K562 (cell line): ENCODE measurements at regions not wholly inside any gene's neighbourhood (a gene's known extent, or its start where the extent isn't known, plus 50 kb on each side); places are given as distances from the start of the nearest gene placed in this dataset.

Source experiments
- ATAC-seq: fragments of 200-7000 bp; cut with Tn5 transposase; 3 replicates; pipeline ENCODE4 v1.9.1; 2020; ENCODE audit warnings: moderate library complexity
- BruUV-seq: library from RNA; stranded (reverse); fragments of 400-500 nt; replicated peaks from 2 replicates; lab custom pipeline; 2021; lab: Mats Ljungman, UMichigan
- CTCF ChIA-PET: fragments of 300-600 bp; formaldehyde crosslinking; extraction: SDS; loops from one replicate; lab custom pipeline; 2021; ENCODE audit warnings: low intra/inter-chr PET ratio; lab: Yijun Ruan, JAX
- POLR2A ChIA-PET: fragments of 300-600, 350-650 bp; sonication (Branson Sonifier 250); formaldehyde crosslinking; extraction: SDS; loops from one replicate; lab custom pipeline; 2021; ENCODE audit warnings: antibody characterized with exemption, inconsistent platforms; lab: Yijun Ruan, JAX
- DNase-seq, 4 experiments: peaks; one replicate each; pipeline versions ENCODE4 v3.0.0 to v3.0.0-alpha.2; 2011 to 2018; ENCODE audit warnings: low spot score in 3 of 4, mixed read lengths in 3 of 4; ENCODE audit errors: extremely low read depth in 1 of 4
- FAIRE-seq: peaks from 2 replicates; lab custom pipeline; 2011; peaks lifted over from hg19 to GRCh38; lab: Jason Lieb, UNC
- H2AFZ ChIP-seq: 2 replicates; pipeline ENCODE4 v1.6.0; 2011; ENCODE audit warnings: low read depth, low read length, control low read depth, inconsistent platforms
- H3K27ac ChIP-seq: fragments of 200-600 bp; 3 replicates; pipeline ENCODE4 v1.8.0; 2011; ENCODE audit warnings: low read depth, mild to moderate bottlenecking, control low read depth, inconsistent platforms, low read length, moderate library complexity, mixed read lengths; ENCODE audit errors: extremely low read depth
- H3K27me3 ChIP-seq, 2 experiments: fragments of 300-600 bp in 1 of 2; 2 replicates in 1 of 2; 3 replicates in 1 of 2; pipeline versions ENCODE4 v1.6.0 to v1.8.0; 2011; ENCODE audit warnings: inconsistent platforms in 2 of 2, low read length in 2 of 2, mild to moderate bottlenecking in 1 of 2, mixed read lengths in 1 of 2, moderate library complexity in 1 of 2; ENCODE audit not compliant: control insufficient read depth in 2 of 2, insufficient read depth in 2 of 2
- H3K36me3 ChIP-seq: fragments of 300-600 bp; 3 replicates; pipeline ENCODE4 v1.8.0; 2011; ENCODE audit warnings: mild to moderate bottlenecking, low read length, inconsistent platforms; ENCODE audit not compliant: control insufficient read depth, insufficient read depth
- H3K4me1 ChIP-seq, 2 experiments: fragments of 200-600 bp in 1 of 2; replicated peaks in 1 of 2; 2 replicates in 1 of 2; 3 replicates in 1 of 2; pipeline versions ENCODE4 v1.5.1 to v1.8.0; 2011; ENCODE audit warnings: inconsistent platforms in 2 of 2, low read length in 2 of 2, mild to moderate bottlenecking in 1 of 2, mixed read lengths in 1 of 2, moderate library complexity in 1 of 2; ENCODE audit not compliant: control insufficient read depth in 2 of 2, insufficient read depth in 2 of 2
- H3K4me2 ChIP-seq: 2 replicates; pipeline ENCODE4 v1.6.1; 2011; ENCODE audit warnings: low read length, control low read depth, inconsistent platforms, mixed read lengths; ENCODE audit not compliant: insufficient read depth
- H3K4me3 ChIP-seq: fragments of 200-600 bp; sonication (generic), shearing (Covaris generic); 2 replicates; pipeline ENCODE4 v1.5.1; 2016; ENCODE audit warnings: control low read depth, inconsistent platforms
- H3K79me2 ChIP-seq: fragments of 200-600 bp; 3 replicates; pipeline ENCODE4 v1.8.0; 2011; ENCODE audit warnings: low read length, inconsistent platforms; ENCODE audit not compliant: control insufficient read depth, insufficient read depth
- H3K9ac ChIP-seq, 2 experiments: 2 replicates each; pipeline versions ENCODE4 v1.6.0 to v1.6.1; 2011; ENCODE audit warnings: low read depth in 2 of 2, low read length in 2 of 2, control low read depth in 1 of 2, inconsistent platforms in 1 of 2, mild to moderate bottlenecking in 1 of 2, mixed read lengths in 1 of 2; ENCODE audit not compliant: insufficient read depth in 1 of 2
- H3K9me1 ChIP-seq: one replicate; pipeline ENCODE4 v1.6.0; 2011; ENCODE audit warnings: inconsistent platforms, mild to moderate bottlenecking, low read length, moderate library complexity; ENCODE audit not compliant: control insufficient read depth, insufficient read depth
- H3K9me3 ChIP-seq: replicated peaks from 2 replicates; pipeline ENCODE4 v1.5.1; 2011; ENCODE audit warnings: low read depth, low read length, inconsistent platforms; ENCODE audit not compliant: control insufficient read depth, insufficient read depth
- H4K20me1 ChIP-seq: replicated peaks from 2 replicates; pipeline ENCODE4 v1.6.1; 2011; ENCODE audit warnings: low read length, inconsistent platforms, mixed read lengths; ENCODE audit not compliant: control insufficient read depth, insufficient read depth
- CBFA2T3 ChIP-seq: fragments of 450-650 bp; IDR thresholded peaks from 2 replicates; pipeline ENCODE4 v1.6.1; 2017
- CBFB ChIP-seq: sonication (generic); formaldehyde crosslinking; IDR thresholded peaks from 2 replicates; pipeline ENCODE4 v1.4.0; 2020; ENCODE audit warnings: mild to moderate bottlenecking, missing genetic modification reagents
- CREBBP ChIP-seq: IDR thresholded peaks from one replicate; pipeline ENCODE4 v1.6.1; 2012; ENCODE audit warnings: low read depth, mild to moderate bottlenecking, control low read depth, inconsistent platforms, low read length
- KHSRP ChIP-seq: fragments of 450-650 bp; IDR thresholded peaks from 2 replicates; pipeline ENCODE4 v1.6.1; 2017
- RAD21 ChIP-seq, 2 experiments: fragments of 250-450 bp in 1 of 2; fragments of 450-650 bp in 1 of 2; sonication (Bioruptor Pico) in 1 of 2; formaldehyde crosslinking in 1 of 2; IDR thresholded peaks in 1 of 2; conservative IDR thresholded peaks in 1 of 2; 2 replicates each; pipeline versions ENCODE4 v1.4.0 to v1.8.0; 2020 to 2022; ENCODE audit warnings: mild to moderate bottlenecking in 2 of 2, moderate library complexity in 1 of 2
- ZNF232 ChIP-seq: sonication (generic); formaldehyde crosslinking; IDR thresholded peaks from 2 replicates; pipeline ENCODE4 v1.8.0; 2022; ENCODE audit warnings: mild to moderate bottlenecking, missing genetic modification reagents
- WGBS: fragments of 100-300 bp; shearing (Covaris generic); methylation state at CpG from one replicate; pipeline ENCODE4 v1.1.6; 2016; ENCODE audit warnings: low coverage, mixed read lengths; ENCODE audit not compliant: insufficient coverage; ENCODE audit errors: missing lambda C conversion rate; 5-methylcytosine and 5-hydroxymethylcytosine counted together
- in situ Hi-C: fragments of 300-500 bp; cut with MboI; formaldehyde crosslinking; loops from 4 replicates; pipeline ENCODE4 v1.15.0; 2018; ENCODE audit warnings: inconsistent platforms, mixed read lengths
- intact Hi-C: fragments of 100-400 bp; cut with micrococcal nuclease; formaldehyde crosslinking; loops from 2 replicates; pipeline ENCODE4 v1.14.2; 2022
- TF ChIP-seq, protein P1 (sequence below): sonication (generic); formaldehyde crosslinking; IDR thresholded peaks from 2 replicates; pipeline ENCODE4 v1.8.0; 2023; ENCODE audit warnings: missing genetic modification reagents, mild to moderate bottlenecking, borderline replicate concordance
- TF ChIP-seq, protein P2 (sequence below): fragments of 200-800 bp; sonication (Bioruptor generic); IDR thresholded peaks from 2 replicates; pipeline ENCODE4 v1.6.1; 2016; ENCODE audit warnings: missing genetic modification characterization, missing compliant biosample characterization

DNA sequence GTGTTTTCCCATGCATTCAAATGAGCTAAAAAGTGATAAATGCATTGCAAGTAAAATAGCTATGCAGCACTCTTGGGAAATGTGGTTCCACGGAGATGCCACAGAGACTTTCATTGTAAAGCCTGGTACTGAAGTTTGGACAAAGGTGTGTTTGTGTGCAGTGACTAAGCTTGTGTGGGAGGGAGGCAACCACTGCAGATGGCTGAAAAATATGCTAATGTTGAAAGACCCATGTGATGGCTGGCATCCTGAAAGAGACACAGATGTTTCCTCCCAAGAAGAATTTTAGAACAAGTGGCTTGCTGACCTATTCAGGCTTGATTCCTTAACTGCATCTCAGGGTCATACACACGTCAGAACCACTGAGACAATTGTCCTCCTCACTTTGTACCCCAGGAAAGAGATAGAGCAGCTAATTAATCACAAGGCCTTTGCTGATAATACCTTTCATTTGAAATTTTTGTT is 73.8 kb downstream of the FAM76B start (continued):
- TF ChIP-seq, protein P1, sequence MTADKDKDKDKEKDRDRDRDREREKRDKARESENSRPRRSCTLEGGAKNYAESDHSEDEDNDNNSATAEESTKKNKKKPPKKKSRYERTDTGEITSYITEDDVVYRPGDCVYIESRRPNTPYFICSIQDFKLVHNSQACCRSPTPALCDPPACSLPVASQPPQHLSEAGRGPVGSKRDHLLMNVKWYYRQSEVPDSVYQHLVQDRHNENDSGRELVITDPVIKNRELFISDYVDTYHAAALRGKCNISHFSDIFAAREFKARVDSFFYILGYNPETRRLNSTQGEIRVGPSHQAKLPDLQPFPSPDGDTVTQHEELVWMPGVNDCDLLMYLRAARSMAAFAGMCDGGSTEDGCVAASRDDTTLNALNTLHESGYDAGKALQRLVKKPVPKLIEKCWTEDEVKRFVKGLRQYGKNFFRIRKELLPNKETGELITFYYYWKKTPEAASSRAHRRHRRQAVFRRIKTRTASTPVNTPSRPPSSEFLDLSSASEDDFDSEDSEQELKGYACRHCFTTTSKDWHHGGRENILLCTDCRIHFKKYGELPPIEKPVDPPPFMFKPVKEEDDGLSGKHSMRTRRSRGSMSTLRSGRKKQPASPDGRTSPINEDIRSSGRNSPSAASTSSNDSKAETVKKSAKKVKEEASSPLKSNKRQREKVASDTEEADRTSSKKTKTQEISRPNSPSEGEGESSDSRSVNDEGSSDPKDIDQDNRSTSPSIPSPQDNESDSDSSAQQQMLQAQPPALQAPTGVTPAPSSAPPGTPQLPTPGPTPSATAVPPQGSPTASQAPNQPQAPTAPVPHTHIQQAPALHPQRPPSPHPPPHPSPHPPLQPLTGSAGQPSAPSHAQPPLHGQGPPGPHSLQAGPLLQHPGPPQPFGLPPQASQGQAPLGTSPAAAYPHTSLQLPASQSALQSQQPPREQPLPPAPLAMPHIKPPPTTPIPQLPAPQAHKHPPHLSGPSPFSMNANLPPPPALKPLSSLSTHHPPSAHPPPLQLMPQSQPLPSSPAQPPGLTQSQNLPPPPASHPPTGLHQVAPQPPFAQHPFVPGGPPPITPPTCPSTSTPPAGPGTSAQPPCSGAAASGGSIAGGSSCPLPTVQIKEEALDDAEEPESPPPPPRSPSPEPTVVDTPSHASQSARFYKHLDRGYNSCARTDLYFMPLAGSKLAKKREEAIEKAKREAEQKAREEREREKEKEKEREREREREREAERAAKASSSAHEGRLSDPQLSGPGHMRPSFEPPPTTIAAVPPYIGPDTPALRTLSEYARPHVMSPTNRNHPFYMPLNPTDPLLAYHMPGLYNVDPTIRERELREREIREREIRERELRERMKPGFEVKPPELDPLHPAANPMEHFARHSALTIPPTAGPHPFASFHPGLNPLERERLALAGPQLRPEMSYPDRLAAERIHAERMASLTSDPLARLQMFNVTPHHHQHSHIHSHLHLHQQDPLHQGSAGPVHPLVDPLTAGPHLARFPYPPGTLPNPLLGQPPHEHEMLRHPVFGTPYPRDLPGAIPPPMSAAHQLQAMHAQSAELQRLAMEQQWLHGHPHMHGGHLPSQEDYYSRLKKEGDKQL (CRISPR knock-in tag), result no peak
- TF ChIP-seq, all 486 proteins: peak for 4

DNA sequence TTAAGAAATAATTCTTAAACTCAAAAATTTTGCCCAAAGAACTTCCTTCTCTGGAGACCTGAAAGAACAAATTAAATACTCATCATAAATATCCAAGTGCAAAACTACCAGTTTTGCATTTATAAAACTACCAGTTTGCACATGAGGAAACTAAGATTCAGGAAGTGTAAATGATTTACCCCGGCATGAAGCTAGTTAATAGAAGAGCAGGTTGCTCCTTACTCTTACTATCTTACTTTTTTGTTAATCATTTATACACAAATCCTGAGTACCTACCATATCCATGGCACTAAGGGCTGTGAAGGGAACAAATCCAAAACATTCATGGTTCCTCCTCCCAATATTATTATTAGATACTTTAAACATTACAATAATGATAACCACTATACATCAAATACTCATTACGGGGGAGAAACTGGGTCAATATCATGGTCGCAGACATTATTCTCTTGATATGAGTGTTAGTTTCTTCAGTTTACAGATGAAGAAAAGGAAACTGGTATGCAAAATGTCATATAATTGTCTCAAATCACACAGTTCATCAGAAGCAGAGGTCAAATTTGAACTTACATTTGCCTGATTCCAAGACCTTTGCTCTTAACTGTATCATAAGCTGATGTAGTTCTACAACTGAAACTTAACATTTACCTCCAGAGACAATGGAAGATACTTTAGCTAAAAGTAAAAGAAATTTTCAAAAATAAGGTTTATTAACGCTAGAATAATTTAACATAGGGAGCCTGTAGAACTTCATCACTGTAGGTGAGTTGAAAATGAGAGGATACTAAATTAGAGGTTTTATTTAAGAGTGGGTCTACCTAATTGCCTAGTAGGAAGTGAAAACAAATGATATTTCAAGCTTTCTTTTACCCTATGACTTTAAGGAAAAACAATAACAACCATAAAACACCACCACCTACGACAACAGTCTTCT is 74.5 kb downstream of the FAM76B start:
- WGBS, result 55% methylated on average over 5 of the region's 5 CpGs
- H3K27ac ChIP-seq, result no peak overlapping the region
- BruUV-seq, result no TSS peak
- in situ Hi-C loops (no loop called here), intact Hi-C loops (no loop called here)
- no peaks in the 10 kb centered on the region for H3K9me1 ChIP-seq
- no peaks in the 10 kb centered on the region for H3K27me3 ChIP-seq
- no peaks in the 10 kb centered on the region for H4K20me1 ChIP-seq
- no peak overlapping the region for H3K9ac ChIP-seq
- DNase-seq (no peak), FAIRE-seq (no peak), ATAC-seq (no peak)
- peaks cover 0 to 18% of the 10 kb centered on the region in 2 experiments; a peak in 2 of 5 replicates for H3K4me1 ChIP-seq
- no peaks in the 10 kb centered on the region for H3K36me3 ChIP-seq
- ChIA-PET CTCF (interaction anchor here (0.7 kb wide), 1 partner anchor 128 kb away, joined by 3 read pairs; no protein-coding TSS in a partner anchor), POLR2A (interaction anchor here (0.6 to 1.4 kb wide), 4 partner anchors 19 to 732 kb away, joined by 3 to 7 read pairs (median 3); partner anchors contain the start of gene CEP57)
- peak overlapping the region; percentile 45; the same call in 1 of the 2 replicates for H2AFZ ChIP-seq
- H3K4me3 ChIP-seq, result no peak overlapping the region
- no peaks in the 10 kb centered on the region for H3K9me3 ChIP-seq
- H3K79me2 ChIP-seq, result no peaks in the 10 kb centered on the region
- H3K4me2 ChIP-seq, result no peak overlapping the region
- no peak for TF ChIP-seq RAD21 (CRISPR knock-in tag; conservative IDR thresholded peaks at IDR 0.05 in 1 of 2, IDR thresholded peaks at IDR 0.05 in 1 of 2)
- no peak for TF ChIP-seq ZNF232
- TF ChIP-seq KHSRP, result no peak
- no peak for TF ChIP-seq CREBBP
- no peak for TF ChIP-seq CBFA2T3
- TF ChIP-seq CBFB (CRISPR knock-in tag), result no peak
- TF ChIP-seq, protein P2, sequence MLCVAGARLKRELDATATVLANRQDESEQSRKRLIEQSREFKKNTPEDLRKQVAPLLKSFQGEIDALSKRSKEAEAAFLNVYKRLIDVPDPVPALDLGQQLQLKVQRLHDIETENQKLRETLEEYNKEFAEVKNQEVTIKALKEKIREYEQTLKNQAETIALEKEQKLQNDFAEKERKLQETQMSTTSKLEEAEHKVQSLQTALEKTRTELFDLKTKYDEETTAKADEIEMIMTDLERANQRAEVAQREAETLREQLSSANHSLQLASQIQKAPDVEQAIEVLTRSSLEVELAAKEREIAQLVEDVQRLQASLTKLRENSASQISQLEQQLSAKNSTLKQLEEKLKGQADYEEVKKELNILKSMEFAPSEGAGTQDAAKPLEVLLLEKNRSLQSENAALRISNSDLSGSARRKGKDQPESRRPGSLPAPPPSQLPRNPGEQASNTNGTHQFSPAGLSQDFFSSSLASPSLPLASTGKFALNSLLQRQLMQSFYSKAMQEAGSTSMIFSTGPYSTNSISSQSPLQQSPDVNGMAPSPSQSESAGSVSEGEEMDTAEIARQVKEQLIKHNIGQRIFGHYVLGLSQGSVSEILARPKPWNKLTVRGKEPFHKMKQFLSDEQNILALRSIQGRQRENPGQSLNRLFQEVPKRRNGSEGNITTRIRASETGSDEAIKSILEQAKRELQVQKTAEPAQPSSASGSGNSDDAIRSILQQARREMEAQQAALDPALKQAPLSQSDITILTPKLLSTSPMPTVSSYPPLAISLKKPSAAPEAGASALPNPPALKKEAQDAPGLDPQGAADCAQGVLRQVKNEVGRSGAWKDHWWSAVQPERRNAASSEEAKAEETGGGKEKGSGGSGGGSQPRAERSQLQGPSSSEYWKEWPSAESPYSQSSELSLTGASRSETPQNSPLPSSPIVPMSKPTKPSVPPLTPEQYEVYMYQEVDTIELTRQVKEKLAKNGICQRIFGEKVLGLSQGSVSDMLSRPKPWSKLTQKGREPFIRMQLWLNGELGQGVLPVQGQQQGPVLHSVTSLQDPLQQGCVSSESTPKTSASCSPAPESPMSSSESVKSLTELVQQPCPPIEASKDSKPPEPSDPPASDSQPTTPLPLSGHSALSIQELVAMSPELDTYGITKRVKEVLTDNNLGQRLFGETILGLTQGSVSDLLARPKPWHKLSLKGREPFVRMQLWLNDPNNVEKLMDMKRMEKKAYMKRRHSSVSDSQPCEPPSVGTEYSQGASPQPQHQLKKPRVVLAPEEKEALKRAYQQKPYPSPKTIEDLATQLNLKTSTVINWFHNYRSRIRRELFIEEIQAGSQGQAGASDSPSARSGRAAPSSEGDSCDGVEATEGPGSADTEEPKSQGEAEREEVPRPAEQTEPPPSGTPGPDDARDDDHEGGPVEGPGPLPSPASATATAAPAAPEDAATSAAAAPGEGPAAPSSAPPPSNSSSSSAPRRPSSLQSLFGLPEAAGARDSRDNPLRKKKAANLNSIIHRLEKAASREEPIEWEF (CRISPR knock-in tag), result no peak
